Left colon (tissue), 2 donors: ENCODE measurements at regions not wholly inside any gene's neighbourhood (a gene's known extent, or its start where the extent isn't known, plus 50 kb on each side); places are given as distances from the start of the nearest gene placed in this dataset.

Experiments used
- ATAC-seq: fragments of 200-7000 bp; cut with Tn5 transposase; one replicate; pipeline ENCODE4 v1.9.1; 2020; ENCODE audit warnings: mild to moderate bottlenecking, moderate library complexity
- DNase-seq, 2 donors: peaks; one replicate each; pipeline ENCODE4 v3.0.0-alpha.2; 2020
- intact Hi-C, 2 donors: fragments of 100-400 bp; cut with DNase I in 1 of 2; cut with micrococcal nuclease in 1 of 2; formaldehyde crosslinking; loops; one replicate each; pipeline versions ENCODE4 v1.11.2 to v1.14.0; 2022; cut with DNase I, micrococcal nuclease
- donor health status: DM: no; HTN: no; CAD: no.
- donor health status: DM: yes; HTN: yes; CAD: no.

- DNase-seq (no peak), ATAC-seq (no peak)
- intact Hi-C loops, result no loop called here
These were observed 978.3 kb upstream of the TENM3 start for GRCh38 chr4:181264893-181265292.

- DNase-seq, result no peak
- no peak for ATAC-seq
- intact Hi-C loops, result no loop called here
These were observed 977.8 kb upstream of the TENM3 start for GRCh38 chr4:181265370-181265769.

GRCh38 chr4:181271116-181271640 is 972.0 kb upstream of the TENM3 start:
- intact Hi-C loops, result no loop called here
- no peak for ATAC-seq
- no peak for DNase-seq

- intact Hi-C loops, result no loop called here
- DNase-seq (no peak), ATAC-seq (no peak)
These were observed 970.8 kb upstream of the TENM3 start for GRCh38 chr4:181272422-181272821.

GRCh38 chr4:181278941-181279340 is 964.3 kb upstream of the TENM3 start:
- intact Hi-C loops, result no loop called here
- DNase-seq (no peak), ATAC-seq (no peak)

- intact Hi-C loops, result no loop called here
- no peak for ATAC-seq
- no peak for DNase-seq
These were observed 961.8 kb upstream of the TENM3 start for GRCh38 chr4:181281451-181281850.

- ATAC-seq, result no peak
- DNase-seq, result no peak
- intact Hi-C loops, result no loop called here
These were observed 954.0 kb upstream of the TENM3 start for GRCh38 chr4:181289198-181289597.

GRCh38 chr4:181291615-181292014 is 951.6 kb upstream of the TENM3 start:
- DNase-seq, result no peak
- intact Hi-C loops, result no loop called here
- ATAC-seq, result no peak

GRCh38 chr4:181293014-181293413 is 950.2 kb upstream of the TENM3 start:
- DNase-seq (no peak), ATAC-seq (no peak)
- intact Hi-C loops, result no loop called here

GRCh38 chr4:181293541-181293940 is 949.7 kb upstream of the TENM3 start:
- intact Hi-C loops, result no loop called here
- ATAC-seq (no peak), DNase-seq (no peak)

- intact Hi-C loops, result no loop called here
- ATAC-seq (no peak), DNase-seq (no peak)
These were observed 948.8 kb upstream of the TENM3 start for GRCh38 chr4:181294421-181294820.

- ATAC-seq (peak; percentile 78), DNase-seq (peak; percentile 27 to 76)
- intact Hi-C loops, result no loop called here
These were observed 941.2 kb upstream of the TENM3 start for GRCh38 chr4:181301735-181302710.

- intact Hi-C loops, result no loop called here
- no peak for ATAC-seq
These were observed 935.4 kb upstream of the TENM3 start for GRCh38 chr4:181307824-181308223.

GRCh38 chr4:181308476-181309312 is 934.5 kb upstream of the TENM3 start:
- intact Hi-C loops, result no loop called here

More at GRCh38 chr4:181307824-181308223, 935.4 kb upstream of the TENM3 start:
- DNase-seq, result no peak

GRCh38 chr4:181312066-181312465 is 931.1 kb upstream of the TENM3 start:
- intact Hi-C loops, result no loop called here
- DNase-seq (no peak), ATAC-seq (no peak)

More at GRCh38 chr4:181308476-181309312, 934.5 kb upstream of the TENM3 start:
- DNase-seq (no peak), ATAC-seq (no peak)

- ATAC-seq (no peak), DNase-seq (no peak)
- intact Hi-C loops, result no loop called here
These were observed 923.6 kb upstream of the TENM3 start for GRCh38 chr4:181319629-181320028.

GRCh38 chr4:181323061-181323460 is 920.1 kb upstream of the TENM3 start:
- DNase-seq (no peak), ATAC-seq (no peak)
- intact Hi-C loops, result no loop called here

GRCh38 chr4:181330654-181331201 is 912.5 kb upstream of the TENM3 start:
- ATAC-seq (no peak), DNase-seq (no peak)
- intact Hi-C loops, result no loop called here

GRCh38 chr4:181331214-181331613 is 912.0 kb upstream of the TENM3 start:
- intact Hi-C loops, result no loop called here
- ATAC-seq, result no peak
- DNase-seq, result no peak
